ENCODE measurements at regions not wholly inside any gene's neighbourhood (a gene's known extent, or its start where the extent isn't known, plus 50 kb on each side); places are given as distances from the start of the nearest gene placed in this dataset.

- Mint-ChIP-seq H3K27ac (no peak overlapping the region), H3K36me3 (peaks cover 0 to 3% (median 0%) of the 10 kb centered on the region in 3 donors), H3K4me1 (no peaks in the 10 kb centered on the region), H3K9me3 (peaks cover 9 to 54% (median 26%) of the 10 kb centered on the region in 6 donors), H3K4me3 (no peak overlapping the region), H3K27me3 (ENCODE audit: low read depth in 3 of 3) (peaks cover 0 to 4% (median 2%) of the 10 kb centered on the region in 3 donors)
- DNase-seq: no peak
These were observed 472.2 kb upstream of the LINC00305 start for GRCh38 chr18:64620971-64621560.

- H3K9me3 Mint-ChIP-seq: peaks cover 0 to 48% (median 22%) of the 10 kb centered on the region in 6 donors
- no peak for DNase-seq
- no peak overlapping the region for H3K4me3 Mint-ChIP-seq
- H3K27ac Mint-ChIP-seq: no peak overlapping the region
- H3K36me3 Mint-ChIP-seq: peaks cover 0 to 3% (median 0%) of the 10 kb centered on the region in 3 donors
- H3K4me1 Mint-ChIP-seq: no peaks in the 10 kb centered on the region
- peaks cover 0 to 2% (median 2%) of the 10 kb centered on the region in 3 donors for H3K27me3 Mint-ChIP-seq (ENCODE audit: low read depth in 3 of 3)
These were observed 469.5 kb upstream of the LINC00305 start for GRCh38 chr18:64618390-64618789.

GRCh38 chr18:64615021-64615420, 466.1 kb upstream of the LINC00305 start:
- Mint-ChIP-seq H3K4me1 (no peaks in the 10 kb centered on the region), H3K27me3 (ENCODE audit: low read depth in 3 of 3) (no peaks in the 10 kb centered on the region), H3K4me3 (no peak overlapping the region), H3K9me3 (peaks cover 3 to 42% (median 26%) of the 10 kb centered on the region in 6 donors), H3K36me3 (peaks cover 0 to 3% (median 0%) of the 10 kb centered on the region in 3 donors), H3K27ac (no peak overlapping the region)
- no peak for DNase-seq

- Mint-ChIP-seq H3K4me1 (no peaks in the 10 kb centered on the region), H3K9me3 (peaks cover 4 to 48% (median 30%) of the 10 kb centered on the region in 6 donors), H3K27me3 (ENCODE audit: low read depth in 3 of 3) (peaks cover 0 to under 1% (median 0%) of the 10 kb centered on the region in 3 donors), H3K4me3 (no peak overlapping the region), H3K27ac (no peak overlapping the region), H3K36me3 (peaks cover 0 to 3% (median 0%) of the 10 kb centered on the region in 3 donors)
- no peak for DNase-seq
These were observed 465.6 kb upstream of the LINC00305 start for GRCh38 chr18:64614446-64614845.

GRCh38 chr18:64592246-64592645, 443.4 kb upstream of the LINC00305 start:
- H3K9me3 Mint-ChIP-seq: peaks cover 8 to 55% (median 19%) of the 10 kb centered on the region in 6 donors
- H3K27ac Mint-ChIP-seq: no peak overlapping the region
- no peak for DNase-seq
- H3K27me3 Mint-ChIP-seq (ENCODE audit: low read depth in 3 of 3): peaks cover 0 to 3% (median 0%) of the 10 kb centered on the region in 3 donors
- H3K4me3 Mint-ChIP-seq: no peak overlapping the region
- no peaks in the 10 kb centered on the region for H3K4me1 Mint-ChIP-seq
- peaks cover 0 to 4% (median 0%) of the 10 kb centered on the region in 3 donors for H3K36me3 Mint-ChIP-seq

GRCh38 chr18:64589000-64589399, 440.1 kb upstream of the LINC00305 start:
- DNase-seq: no peak
- Mint-ChIP-seq H3K4me3 (no peak overlapping the region), H3K9me3 (peaks cover 11 to 55% (median 23%) of the 10 kb centered on the region in 6 donors), H3K27me3 (ENCODE audit: low read depth in 3 of 3) (peaks cover 0 to 2% (median 0%) of the 10 kb centered on the region in 3 donors), H3K27ac (no peak overlapping the region), H3K4me1 (no peaks in the 10 kb centered on the region), H3K36me3 (peaks cover 0 to 4% (median 0%) of the 10 kb centered on the region in 3 donors)

GRCh38 chr18:64566456-64566855, 417.6 kb upstream of the LINC00305 start:
- no peak for DNase-seq
- Mint-ChIP-seq H3K36me3 (no peaks in the 10 kb centered on the region), H3K27ac (no peak overlapping the region), H3K4me3 (no peak overlapping the region), H3K4me1 (no peaks in the 10 kb centered on the region), H3K9me3 (peaks cover 2 to 52% (median 21%) of the 10 kb centered on the region in 6 donors), H3K27me3 (ENCODE audit: low read depth in 3 of 3) (peaks cover 0 to 2% (median 2%) of the 10 kb centered on the region in 3 donors)

GRCh38 chr18:64562651-64563050, 413.8 kb upstream of the LINC00305 start:
- no peak for DNase-seq
- peaks cover 0 to 2% (median 0%) of the 10 kb centered on the region in 3 donors for H3K27me3 Mint-ChIP-seq (ENCODE audit: low read depth in 3 of 3)
- H3K27ac Mint-ChIP-seq: no peak overlapping the region
- no peaks in the 10 kb centered on the region for H3K36me3 Mint-ChIP-seq
- no peak overlapping the region for H3K4me3 Mint-ChIP-seq
- H3K9me3 Mint-ChIP-seq: peaks cover 0 to 39% (median 18%) of the 10 kb centered on the region in 6 donors
- no peaks in the 10 kb centered on the region for H3K4me1 Mint-ChIP-seq

GRCh38 chr18:64546451-64546850, 397.6 kb upstream of the LINC00305 start:
- H3K27me3 Mint-ChIP-seq (ENCODE audit: low read depth in 3 of 3): no peaks in the 10 kb centered on the region
- no peak overlapping the region for H3K27ac Mint-ChIP-seq
- H3K9me3 Mint-ChIP-seq: peaks cover 7 to 34% (median 19%) of the 10 kb centered on the region in 6 donors
- H3K4me1 Mint-ChIP-seq: no peaks in the 10 kb centered on the region
- DNase-seq: no peak
- no peak overlapping the region for H3K4me3 Mint-ChIP-seq
- H3K36me3 Mint-ChIP-seq: no peaks in the 10 kb centered on the region

- Mint-ChIP-seq H3K9me3 (peaks cover 7 to 43% (median 28%) of the 10 kb centered on the region in 6 donors), H3K27ac (no peak overlapping the region), H3K36me3 (no peaks in the 10 kb centered on the region), H3K27me3 (ENCODE audit: low read depth in 3 of 3) (peaks cover 0 to 3% (median 0%) of the 10 kb centered on the region in 3 donors), H3K4me1 (no peaks in the 10 kb centered on the region), H3K4me3 (no peak overlapping the region)
- DNase-seq: no peak
These were observed 391.0 kb upstream of the LINC00305 start for GRCh38 chr18:64539847-64540246.

- no peak overlapping the region for H3K27ac Mint-ChIP-seq
- H3K4me1 Mint-ChIP-seq: no peaks in the 10 kb centered on the region
- no peaks in the 10 kb centered on the region for H3K36me3 Mint-ChIP-seq
- no peak overlapping the region for H3K4me3 Mint-ChIP-seq
- no peaks in the 10 kb centered on the region for H3K27me3 Mint-ChIP-seq (ENCODE audit: low read depth in 3 of 3)
- no peak for DNase-seq
- H3K9me3 Mint-ChIP-seq: peaks cover 16 to 47% (median 21%) of the 10 kb centered on the region in 6 donors
These were observed 379.8 kb upstream of the LINC00305 start for GRCh38 chr18:64528646-64529045.

GRCh38 chr18:64519201-64519600, 370.3 kb upstream of the LINC00305 start:
- H3K36me3 Mint-ChIP-seq: no peaks in the 10 kb centered on the region
- H3K27me3 Mint-ChIP-seq (ENCODE audit: low read depth in 3 of 3): peaks cover 0 to 2% (median 0%) of the 10 kb centered on the region in 3 donors
- H3K9me3 Mint-ChIP-seq: peaks cover 20 to 43% (median 26%) of the 10 kb centered on the region in 6 donors
- no peak overlapping the region for H3K27ac Mint-ChIP-seq
- DNase-seq: no peak
- H3K4me3 Mint-ChIP-seq: no peak overlapping the region
- H3K4me1 Mint-ChIP-seq: no peaks in the 10 kb centered on the region

GRCh38 chr18:64518191-64518590, 369.3 kb upstream of the LINC00305 start:
- H3K4me1 Mint-ChIP-seq: no peaks in the 10 kb centered on the region
- peaks cover 0 to 2% (median 0%) of the 10 kb centered on the region in 3 donors for H3K27me3 Mint-ChIP-seq (ENCODE audit: low read depth in 3 of 3)
- no peak for DNase-seq
- H3K9me3 Mint-ChIP-seq: peaks cover 14 to 43% (median 24%) of the 10 kb centered on the region in 6 donors
- H3K4me3 Mint-ChIP-seq: no peak overlapping the region
- no peak overlapping the region for H3K27ac Mint-ChIP-seq
- no peaks in the 10 kb centered on the region for H3K36me3 Mint-ChIP-seq

- H3K4me3 Mint-ChIP-seq: no peak overlapping the region
- no peaks in the 10 kb centered on the region for H3K36me3 Mint-ChIP-seq
- H3K4me1 Mint-ChIP-seq: no peaks in the 10 kb centered on the region
- H3K9me3 Mint-ChIP-seq: peaks cover 4 to 18% (median 8%) of the 10 kb centered on the region in 6 donors
- no peak for DNase-seq
- no peaks in the 10 kb centered on the region for H3K27me3 Mint-ChIP-seq (ENCODE audit: low read depth in 3 of 3)
- no peak overlapping the region for H3K27ac Mint-ChIP-seq
These were observed 364.5 kb upstream of the LINC00305 start for GRCh38 chr18:64513401-64513800.

- H3K27ac Mint-ChIP-seq: no peak overlapping the region
- no peaks in the 10 kb centered on the region for H3K27me3 Mint-ChIP-seq (ENCODE audit: low read depth in 3 of 3)
These were observed 341.3 kb upstream of the LINC00305 start for GRCh38 chr18:64490207-64490606.

More at GRCh38 chr18:64490207-64490606, 341.3 kb upstream of the LINC00305 start:
- Mint-ChIP-seq H3K9me3 (peaks cover under 1 to 27% (median 17%) of the 10 kb centered on the region in 6 donors), H3K36me3 (no peaks in the 10 kb centered on the region), H3K4me3 (no peak overlapping the region), H3K4me1 (no peaks in the 10 kb centered on the region)
- DNase-seq: no peak
